ENCODE measurements at regions not wholly inside any gene's neighbourhood (a gene's known extent, or its start where the extent isn't known, plus 50 kb on each side); places are given as distances from the start of the nearest gene placed in this dataset.

DNA sequence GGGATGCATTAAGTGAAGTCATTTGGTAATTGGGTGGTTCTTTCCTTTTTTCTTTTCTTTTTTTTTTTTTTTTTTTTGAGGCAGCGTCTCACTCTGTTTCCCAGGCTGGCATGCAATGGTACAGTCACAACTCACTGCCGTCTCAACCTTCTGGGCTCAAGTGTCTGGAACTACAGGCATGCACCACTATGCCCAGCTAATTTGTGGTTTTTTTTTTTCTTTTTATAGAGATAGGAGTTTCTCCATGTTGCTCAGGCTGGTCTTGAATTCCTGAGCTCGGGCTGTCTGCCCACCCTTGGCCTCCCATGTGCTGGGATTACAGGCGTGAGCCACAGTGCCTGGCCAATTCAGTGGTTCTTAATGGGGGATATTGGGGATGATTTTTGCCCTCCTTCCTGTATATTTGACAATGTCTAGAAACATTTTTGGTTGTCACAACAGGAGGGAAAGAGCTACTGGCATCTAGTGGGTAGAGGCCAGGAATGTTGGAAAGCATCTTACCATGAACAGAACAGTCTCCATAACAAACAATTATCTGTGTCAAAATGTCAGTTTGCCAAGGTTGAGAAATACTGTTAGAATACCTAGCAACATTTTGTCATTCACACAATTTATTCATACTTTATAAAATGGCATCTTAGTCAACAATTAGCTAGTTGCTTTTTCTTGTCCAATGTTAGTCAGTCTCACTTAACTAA lies 79.4 kb upstream of the CNTN3 start (continued):
- TF ChIP-seq TAF1 (conservative IDR thresholded peaks at IDR 0.05) (no peak), NR2F2 (IDR thresholded peaks at IDR 0.05) (no peak)

DNA sequence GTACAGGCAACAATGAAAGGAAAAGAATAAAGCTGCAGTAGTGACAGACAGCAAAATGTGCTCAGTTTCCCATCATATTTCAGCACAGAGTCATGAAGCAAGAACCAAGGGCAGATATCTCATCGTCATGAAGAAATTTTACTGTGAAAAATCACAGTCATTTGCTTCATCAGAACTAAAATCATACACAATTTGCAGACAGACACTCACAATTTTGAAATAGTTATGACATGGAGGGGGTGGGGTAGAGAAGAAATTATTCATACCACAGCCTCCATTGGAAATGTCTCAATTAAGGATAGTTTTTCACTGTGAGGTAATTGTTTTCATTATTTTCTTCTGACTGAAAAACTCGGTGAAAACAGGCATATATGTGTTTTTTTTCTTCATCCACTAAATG lies 78.8 kb upstream of the CNTN3 start:
- no peaks in the 10 kb centered on the region for H3K27me3 ChIP-seq (ENCODE audit: control insufficient read depth in 4 of 4, insufficient read depth in 4 of 4, low read length in 3 of 4)
- no peak for TF ChIP-seq YY1 (IDR thresholded peaks at IDR 0.05)
- TF ChIP-seq FOXA1 (IDR thresholded peaks at IDR 0.05) = no peak
- no peak for TF ChIP-seq SP1 (IDR thresholded peaks at IDR 0.05)
- no peak for TF ChIP-seq HNF4A (conservative IDR thresholded peaks at IDR 0.05)
- TF ChIP-seq, protein P1, sequence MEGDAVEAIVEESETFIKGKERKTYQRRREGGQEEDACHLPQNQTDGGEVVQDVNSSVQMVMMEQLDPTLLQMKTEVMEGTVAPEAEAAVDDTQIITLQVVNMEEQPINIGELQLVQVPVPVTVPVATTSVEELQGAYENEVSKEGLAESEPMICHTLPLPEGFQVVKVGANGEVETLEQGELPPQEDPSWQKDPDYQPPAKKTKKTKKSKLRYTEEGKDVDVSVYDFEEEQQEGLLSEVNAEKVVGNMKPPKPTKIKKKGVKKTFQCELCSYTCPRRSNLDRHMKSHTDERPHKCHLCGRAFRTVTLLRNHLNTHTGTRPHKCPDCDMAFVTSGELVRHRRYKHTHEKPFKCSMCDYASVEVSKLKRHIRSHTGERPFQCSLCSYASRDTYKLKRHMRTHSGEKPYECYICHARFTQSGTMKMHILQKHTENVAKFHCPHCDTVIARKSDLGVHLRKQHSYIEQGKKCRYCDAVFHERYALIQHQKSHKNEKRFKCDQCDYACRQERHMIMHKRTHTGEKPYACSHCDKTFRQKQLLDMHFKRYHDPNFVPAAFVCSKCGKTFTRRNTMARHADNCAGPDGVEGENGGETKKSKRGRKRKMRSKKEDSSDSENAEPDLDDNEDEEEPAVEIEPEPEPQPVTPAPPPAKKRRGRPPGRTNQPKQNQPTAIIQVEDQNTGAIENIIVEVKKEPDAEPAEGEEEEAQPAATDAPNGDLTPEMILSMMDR (IDR thresholded peaks at IDR 0.05; ENCODE audit: low read depth, low read length, missing input control) = no peak
- TF ChIP-seq, protein P2, sequence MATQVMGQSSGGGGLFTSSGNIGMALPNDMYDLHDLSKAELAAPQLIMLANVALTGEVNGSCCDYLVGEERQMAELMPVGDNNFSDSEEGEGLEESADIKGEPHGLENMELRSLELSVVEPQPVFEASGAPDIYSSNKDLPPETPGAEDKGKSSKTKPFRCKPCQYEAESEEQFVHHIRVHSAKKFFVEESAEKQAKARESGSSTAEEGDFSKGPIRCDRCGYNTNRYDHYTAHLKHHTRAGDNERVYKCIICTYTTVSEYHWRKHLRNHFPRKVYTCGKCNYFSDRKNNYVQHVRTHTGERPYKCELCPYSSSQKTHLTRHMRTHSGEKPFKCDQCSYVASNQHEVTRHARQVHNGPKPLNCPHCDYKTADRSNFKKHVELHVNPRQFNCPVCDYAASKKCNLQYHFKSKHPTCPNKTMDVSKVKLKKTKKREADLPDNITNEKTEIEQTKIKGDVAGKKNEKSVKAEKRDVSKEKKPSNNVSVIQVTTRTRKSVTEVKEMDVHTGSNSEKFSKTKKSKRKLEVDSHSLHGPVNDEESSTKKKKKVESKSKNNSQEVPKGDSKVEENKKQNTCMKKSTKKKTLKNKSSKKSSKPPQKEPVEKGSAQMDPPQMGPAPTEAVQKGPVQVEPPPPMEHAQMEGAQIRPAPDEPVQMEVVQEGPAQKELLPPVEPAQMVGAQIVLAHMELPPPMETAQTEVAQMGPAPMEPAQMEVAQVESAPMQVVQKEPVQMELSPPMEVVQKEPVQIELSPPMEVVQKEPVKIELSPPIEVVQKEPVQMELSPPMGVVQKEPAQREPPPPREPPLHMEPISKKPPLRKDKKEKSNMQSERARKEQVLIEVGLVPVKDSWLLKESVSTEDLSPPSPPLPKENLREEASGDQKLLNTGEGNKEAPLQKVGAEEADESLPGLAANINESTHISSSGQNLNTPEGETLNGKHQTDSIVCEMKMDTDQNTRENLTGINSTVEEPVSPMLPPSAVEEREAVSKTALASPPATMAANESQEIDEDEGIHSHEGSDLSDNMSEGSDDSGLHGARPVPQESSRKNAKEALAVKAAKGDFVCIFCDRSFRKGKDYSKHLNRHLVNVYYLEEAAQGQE (IDR thresholded peaks at IDR 0.05) = no peak
- no peak for TF ChIP-seq TAF1 (conservative IDR thresholded peaks at IDR 0.05)
- TF ChIP-seq NR2F2 (IDR thresholded peaks at IDR 0.05) = no peak
- no peak for TF ChIP-seq GABPA (IDR thresholded peaks at IDR 0.05 in 1 of 2, conservative IDR thresholded peaks at IDR 0.05 in 1 of 2)
- no peak for TF ChIP-seq FOXA2 (IDR thresholded peaks at IDR 0.05)
- TF ChIP-seq, protein P3, sequence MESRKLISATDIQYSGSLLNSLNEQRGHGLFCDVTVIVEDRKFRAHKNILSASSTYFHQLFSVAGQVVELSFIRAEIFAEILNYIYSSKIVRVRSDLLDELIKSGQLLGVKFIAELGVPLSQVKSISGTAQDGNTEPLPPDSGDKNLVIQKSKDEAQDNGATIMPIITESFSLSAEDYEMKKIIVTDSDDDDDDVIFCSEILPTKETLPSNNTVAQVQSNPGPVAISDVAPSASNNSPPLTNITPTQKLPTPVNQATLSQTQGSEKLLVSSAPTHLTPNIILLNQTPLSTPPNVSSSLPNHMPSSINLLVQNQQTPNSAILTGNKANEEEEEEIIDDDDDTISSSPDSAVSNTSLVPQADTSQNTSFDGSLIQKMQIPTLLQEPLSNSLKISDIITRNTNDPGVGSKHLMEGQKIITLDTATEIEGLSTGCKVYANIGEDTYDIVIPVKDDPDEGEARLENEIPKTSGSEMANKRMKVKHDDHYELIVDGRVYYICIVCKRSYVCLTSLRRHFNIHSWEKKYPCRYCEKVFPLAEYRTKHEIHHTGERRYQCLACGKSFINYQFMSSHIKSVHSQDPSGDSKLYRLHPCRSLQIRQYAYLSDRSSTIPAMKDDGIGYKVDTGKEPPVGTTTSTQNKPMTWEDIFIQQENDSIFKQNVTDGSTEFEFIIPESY (IDR thresholded peaks at IDR 0.05) = no peak
- no peak for TF ChIP-seq EGR1 (IDR thresholded peaks at IDR 0.05; ENCODE audit: low read depth in 2 of 2)
- H3K9me3 ChIP-seq (ENCODE audit: control insufficient read depth in 4 of 4, low read length in 3 of 4) = no peaks in the 10 kb centered on the region
- no peak for DNase-seq (ENCODE audit: low spot score)
- no peak overlapping the region for H3K27ac ChIP-seq (ENCODE audit: low read depth in 1 of 2, low read length in 2 of 2)
- H3K4me3 ChIP-seq (ENCODE audit: low read depth in 1 of 3, low read length in 3 of 3) = no peak overlapping the region
- no peaks in the 10 kb centered on the region for H3K36me3 ChIP-seq (ENCODE audit: control insufficient read depth in 4 of 4, insufficient read depth in 3 of 4, low read depth in 1 of 4, low read length in 3 of 4)
- WGBS = 67% methylated on average over 2 of the region's 2 CpGs
- H3K9ac ChIP-seq (ENCODE audit: low read depth in 1 of 2, low read length in 2 of 2) = no peak overlapping the region
- H3K4me1 ChIP-seq (ENCODE audit: control insufficient read depth in 4 of 4, insufficient read depth in 4 of 4, low read length in 3 of 4) = no peaks in the 10 kb centered on the region

DNA sequence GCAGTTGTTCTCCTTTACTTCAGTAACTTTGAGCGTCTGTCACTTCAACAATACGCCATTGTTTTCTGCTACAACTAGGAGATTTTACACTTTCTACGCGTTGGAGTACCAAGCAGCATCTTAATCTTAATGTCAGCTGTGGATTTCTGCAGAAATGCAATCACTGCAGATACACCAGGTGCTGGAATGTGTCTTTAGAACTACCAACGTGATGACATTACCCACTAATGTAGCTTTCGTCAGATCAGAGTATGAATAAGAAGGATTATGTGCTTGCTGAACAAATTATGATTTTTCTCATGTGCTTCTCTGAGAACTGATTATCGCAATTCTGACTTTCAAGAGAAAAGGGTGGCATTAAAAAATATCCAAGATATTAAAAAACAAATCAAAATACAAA lies 77.5 kb upstream of the CNTN3 start:
- Histone ChIP-seq H3K4me3 (ENCODE audit: low read depth in 1 of 3, low read length in 3 of 3) (no peak overlapping the region), H3K36me3 (ENCODE audit: control insufficient read depth in 4 of 4, insufficient read depth in 3 of 4, low read depth in 1 of 4, low read length in 3 of 4) (no peaks in the 10 kb centered on the region), H3K9ac (ENCODE audit: low read depth in 1 of 2, low read length in 2 of 2) (no peak overlapping the region), H3K4me1 (ENCODE audit: control insufficient read depth in 4 of 4, insufficient read depth in 4 of 4, low read length in 3 of 4) (no peaks in the 10 kb centered on the region), H3K9me3 (ENCODE audit: control insufficient read depth in 4 of 4, low read length in 3 of 4) (no peaks in the 10 kb centered on the region), H3K27ac (ENCODE audit: low read depth in 1 of 2, low read length in 2 of 2) (no peak overlapping the region), H3K27me3 (ENCODE audit: control insufficient read depth in 4 of 4, insufficient read depth in 4 of 4, low read length in 3 of 4) (no peaks in the 10 kb centered on the region)
- 70% methylated on average over 7 of the region's 7 CpGs for WGBS
- no peak for DNase-seq (ENCODE audit: low spot score)
- TF ChIP-seq, protein P2 (IDR thresholded peaks at IDR 0.05) = no peak
- TF ChIP-seq SP1 (IDR thresholded peaks at IDR 0.05) (no peak), FOXA2 (IDR thresholded peaks at IDR 0.05) (no peak), NR2F2 (IDR thresholded peaks at IDR 0.05) (no peak)

All from liver (tissue), 8 donors.